H9 (cell line): ENCODE measurements at regions not wholly inside any gene's neighbourhood (a gene's known extent, or its start where the extent isn't known, plus 50 kb on each side); places are given as distances from the start of the nearest gene placed in this dataset.

Source experiments
- DNase-seq: peaks from one replicate; pipeline ENCODE4 v3.0.0-alpha.2; 2017
- H2AFZ ChIP-seq: one replicate; pipeline ENCODE4 v1.6.1; 2013; ENCODE audit warnings: mild to moderate bottlenecking, low read length, control low read depth, moderate library complexity
- H2AK5ac ChIP-seq: 2 replicates; pipeline ENCODE4 v1.6.1; 2013; ENCODE audit warnings: low read length, control low read depth, mixed read lengths; ENCODE audit not compliant: insufficient read length
- H2BK120ac ChIP-seq: one replicate; pipeline ENCODE4 v1.6.1; 2013; ENCODE audit warnings: low read depth, mild to moderate bottlenecking, low read length, control low read depth, inconsistent platforms; ENCODE audit not compliant: poor library complexity, severe bottlenecking
- H2BK12ac ChIP-seq: 2 replicates; pipeline ENCODE4 v1.6.1; 2013; ENCODE audit warnings: low read length, control low read depth, mixed read lengths, low read depth; ENCODE audit not compliant: insufficient read length
- H2BK15ac ChIP-seq: 2 replicates; pipeline ENCODE4 v1.6.1; 2013; ENCODE audit warnings: low read depth, low read length, control low read depth
- H2BK20ac ChIP-seq: one replicate; pipeline ENCODE4 v1.6.1; 2013; ENCODE audit warnings: low read depth, mild to moderate bottlenecking, low read length, control low read depth, inconsistent platforms; ENCODE audit not compliant: poor library complexity, severe bottlenecking
- H2BK5ac ChIP-seq: 2 replicates; pipeline ENCODE4 v1.6.1; 2013; ENCODE audit warnings: low read length, control low read depth, mixed read lengths; ENCODE audit not compliant: insufficient read length
- H3K14ac ChIP-seq: 2 replicates; pipeline ENCODE4 v1.6.1; 2013; ENCODE audit warnings: low read length, control low read depth; ENCODE audit not compliant: insufficient read depth
- H3K18ac ChIP-seq: 2 replicates; pipeline ENCODE4 v1.6.1; 2013; ENCODE audit warnings: low read depth, mild to moderate bottlenecking, mixed read lengths, low read length, control low read depth; ENCODE audit not compliant: insufficient read length
- H3K23ac ChIP-seq: 2 replicates; pipeline ENCODE4 v1.6.1; 2013; ENCODE audit warnings: low read length, control low read depth, mixed read lengths, low read depth; ENCODE audit not compliant: insufficient read length
- H3K23me2 ChIP-seq: 2 replicates; pipeline ENCODE4 v1.6.1; 2013; ENCODE audit warnings: low read depth, mild to moderate bottlenecking, mixed read lengths, low read length, control low read depth; ENCODE audit not compliant: insufficient read length, poor library complexity, severe bottlenecking
- H3K27ac ChIP-seq: 2 replicates; pipeline ENCODE4 v1.5.1; 2013; ENCODE audit warnings: low read length, control low read depth, mixed read lengths, low read depth; ENCODE audit not compliant: insufficient read length
- H3K27me3 ChIP-seq: 2 replicates; pipeline ENCODE4 v1.6.1; 2013; ENCODE audit warnings: low read length, control low read depth, inconsistent platforms; ENCODE audit not compliant: insufficient read depth
- H3K4ac ChIP-seq: 2 replicates; pipeline ENCODE4 v1.6.1; 2013; ENCODE audit warnings: low read depth, mild to moderate bottlenecking, control low read depth, inconsistent platforms, low read length, moderate library complexity
- H3K4me1 ChIP-seq: 2 replicates; pipeline ENCODE4 v1.6.1; 2013; ENCODE audit warnings: low read length, control low read depth, inconsistent platforms; ENCODE audit not compliant: insufficient read depth
- H3K4me2 ChIP-seq: 2 replicates; pipeline ENCODE4 v1.6.1; 2013; ENCODE audit warnings: low read length, control low read depth, mixed read lengths; ENCODE audit not compliant: insufficient read length, insufficient read depth
- H3K56ac ChIP-seq: 2 replicates; pipeline ENCODE4 v1.6.1; 2013; ENCODE audit warnings: low read depth, mild to moderate bottlenecking, mixed read lengths, low read length, control low read depth; ENCODE audit not compliant: insufficient read length
- H3K79me1 ChIP-seq: 2 replicates; pipeline ENCODE4 v1.6.1; 2013; ENCODE audit warnings: low read depth, mild to moderate bottlenecking, moderate library complexity, low read length, control low read depth, inconsistent platforms; ENCODE audit not compliant: insufficient read depth, poor library complexity, severe bottlenecking
- H3K79me2 ChIP-seq: 2 replicates; pipeline ENCODE4 v1.6.1; 2013; ENCODE audit warnings: low read length, control low read depth, inconsistent platforms; ENCODE audit not compliant: insufficient read depth
- H3K9ac ChIP-seq: 2 replicates; pipeline ENCODE4 v1.6.1; 2013; ENCODE audit warnings: low read length, control low read depth, mixed read lengths; ENCODE audit not compliant: insufficient read length; ENCODE audit errors: extremely low read depth
- H3K9me3 ChIP-seq: one replicate; pipeline ENCODE4 v1.6.1; 2013; ENCODE audit warnings: low read depth, low read length, inconsistent platforms; ENCODE audit not compliant: control insufficient read depth
- H3T11ph ChIP-seq: one replicate; pipeline ENCODE4 v1.6.1; 2013; ENCODE audit warnings: mild to moderate bottlenecking, low read length, control low read depth, inconsistent platforms
- H4K20me1 ChIP-seq: one replicate; pipeline ENCODE4 v1.6.1; 2013; ENCODE audit not compliant: control insufficient read depth, insufficient read length, insufficient read depth
- H4K5ac ChIP-seq: 2 replicates; pipeline ENCODE4 v1.6.1; 2013; ENCODE audit warnings: low read depth, mild to moderate bottlenecking, mixed read lengths, low read length, control low read depth; ENCODE audit not compliant: insufficient read length
- H4K8ac ChIP-seq: replicated peaks from 2 replicates; pipeline ENCODE4 v1.6.1; 2013; ENCODE audit warnings: low read length, control low read depth, mixed read lengths, low read depth; ENCODE audit not compliant: insufficient read length
- H4K91ac ChIP-seq: 2 replicates; pipeline ENCODE4 v1.6.1; 2013; ENCODE audit warnings: low read depth, mild to moderate bottlenecking, moderate library complexity, mixed read lengths, low read length, control low read depth; ENCODE audit not compliant: insufficient read length
- H3K27ac Mint-ChIP-seq, 3 experiments: 2 replicates in 2 of 3; 3 replicates in 1 of 3; pipeline ENCODE4 v1.8.0; 2020 to 2021; ENCODE audit warnings: mixed read lengths in 3 of 3, mild to moderate bottlenecking in 1 of 3, moderate library complexity in 1 of 3
- H3K27me3 Mint-ChIP-seq: 2 replicates; pipeline ENCODE4 v1.8.0; 2021; ENCODE audit warnings: low read depth, mild to moderate bottlenecking, moderate library complexity, mixed read lengths
- H3K36me3 Mint-ChIP-seq, 3 experiments: 2 replicates in 2 of 3; 3 replicates in 1 of 3; pipeline ENCODE4 v1.8.0; 2020 to 2021; ENCODE audit warnings: low read depth in 3 of 3, mixed read lengths in 3 of 3; ENCODE audit not compliant: insufficient read depth in 1 of 3
- H3K4me1 Mint-ChIP-seq, 2 experiments: 2 replicates each; pipeline ENCODE4 v1.8.0; 2020; ENCODE audit warnings: mixed read lengths in 2 of 2
- H3K4me3 Mint-ChIP-seq, 2 experiments: 2 replicates in 1 of 2; 3 replicates in 1 of 2; pipeline ENCODE4 v1.8.0; 2020 to 2021; ENCODE audit warnings: mild to moderate bottlenecking in 2 of 2, mixed read lengths in 2 of 2, moderate library complexity in 1 of 2
- H3K9me3 Mint-ChIP-seq, 2 experiments: 2 replicates in 1 of 2; 3 replicates in 1 of 2; pipeline ENCODE4 v1.8.0; 2020; ENCODE audit warnings: mild to moderate bottlenecking in 2 of 2, mixed read lengths in 2 of 2, moderate library complexity in 1 of 2
- CTCF ChIP-seq: fragments of 200-600 bp; sonication (generic); conservative IDR thresholded peaks from 3 replicates; pipeline ENCODE4 v1.8.0; 2021; ENCODE audit warnings: antibody characterized with exemption, mild to moderate bottlenecking
- WGBS: extraction: QIAGEN DNeasy Blood & Tissue Kit; methylation state at CpG from one replicate; pipeline ENCODE4 v1.1.7; 2013; ENCODE audit warnings: missing lambda C conversion rate, low lambda C conversion rate, mixed read lengths; ENCODE audit not compliant: insufficient read length; ENCODE audit errors: extremely low coverage; 5-methylcytosine and 5-hydroxymethylcytosine counted together

- H3K4me3 Mint-ChIP-seq, result no peak overlapping the region
- no peak for TF ChIP-seq CTCF
- no peak overlapping the region for H3K27ac Mint-ChIP-seq
Observed at GRCh38 chr10:127805950-127806349, 69.0 kb downstream of the FOXI2 start.

More at GRCh38 chr10:127805950-127806349, 69.0 kb downstream of the FOXI2 start:
- no CpG with 5 or more reads among the region's 3 CpGs for WGBS
- H2AFZ ChIP-seq, result no peak overlapping the region
- H3K14ac ChIP-seq, result no peak overlapping the region
- no peaks in the 10 kb centered on the region for H4K20me1 ChIP-seq
- H3T11ph ChIP-seq, result no peak overlapping the region
- no peaks in the 10 kb centered on the region; the same call in none of the 2 replicates for H3K27me3 Mint-ChIP-seq
- no peak overlapping the region for H2BK20ac ChIP-seq
- H4K5ac ChIP-seq, result no peak overlapping the region
- H3K36me3 Mint-ChIP-seq, result no peaks in the 10 kb centered on the region; a peak in 1 of 7 replicates
- H3K18ac ChIP-seq, result no peak overlapping the region
- no peak overlapping the region for H4K91ac ChIP-seq
- H3K4me2 ChIP-seq, result no peak overlapping the region
- H3K79me1 ChIP-seq, result no peaks in the 10 kb centered on the region
- no peak overlapping the region for H3K4ac ChIP-seq
- H2BK15ac ChIP-seq, result no peak overlapping the region
- H4K8ac ChIP-seq, result no peak overlapping the region
- no peaks in the 10 kb centered on the region for H3K23me2 ChIP-seq
- no peak overlapping the region for H2BK120ac ChIP-seq
- H3K23ac ChIP-seq, result no peak overlapping the region
- H2BK5ac ChIP-seq, result no peak overlapping the region
- no peaks in the 10 kb centered on the region for H3K9me3 ChIP-seq
- H3K79me2 ChIP-seq, result no peaks in the 10 kb centered on the region
- no peak for DNase-seq
- peaks cover 9 to 11% of the 10 kb centered on the region in 2 experiments; a peak in 3 of 5 replicates for H3K9me3 Mint-ChIP-seq
- H3K9ac ChIP-seq, result no peak overlapping the region
- no peak overlapping the region for H2BK12ac ChIP-seq
- H3K56ac ChIP-seq, result no peak overlapping the region
- H2AK5ac ChIP-seq, result no peak overlapping the region
- no peak overlapping the region for H3K27ac ChIP-seq
- H3K4me1 ChIP-seq, result no peaks in the 10 kb centered on the region
- H3K4me1 Mint-ChIP-seq, result peaks cover 5 to 12% of the 10 kb centered on the region in 2 experiments; a peak in 2 of 4 replicates
- H3K27me3 ChIP-seq, result no peaks in the 10 kb centered on the region
